Calu3 (cell line): ENCODE measurements at regions not wholly inside any gene's neighbourhood (a gene's known extent, or its start where the extent isn't known, plus 50 kb on each side); places are given as distances from the start of the nearest gene placed in this dataset.

ENCODE experiments used
- BruUV-seq: library from RNA; stranded (reverse); fragments of 400-500 nt; replicated peaks from 2 replicates; lab custom pipeline; 2021; lab: Mats Ljungman, UMichigan
- CTCF ChIA-PET: fragments of 300-600 bp; sonication (Branson Sonifier 250); formaldehyde crosslinking; loops from one replicate; lab custom pipeline; 2022; ENCODE audit warnings: antibody characterized with exemption; lab: Charles Lee
- DNase-seq: peaks from one replicate; pipeline ENCODE4 v3.0.0; 2022
- H3K27ac Mint-ChIP-seq: one replicate; pipeline ENCODE4 v1.8.0; 2022; ENCODE audit warnings: mixed read lengths; ENCODE audit not compliant: unreplicated experiment
- H3K27me3 Mint-ChIP-seq: one replicate; pipeline ENCODE4 v1.8.0; 2022; ENCODE audit warnings: mixed read lengths; ENCODE audit not compliant: unreplicated experiment
- H3K36me3 Mint-ChIP-seq: one replicate; pipeline ENCODE4 v1.8.0; 2022; ENCODE audit warnings: mild to moderate bottlenecking, moderate library complexity, mixed read lengths; ENCODE audit not compliant: insufficient read depth, unreplicated experiment
- H3K4me1 Mint-ChIP-seq: one replicate; pipeline ENCODE4 v1.8.0; 2022; ENCODE audit warnings: mild to moderate bottlenecking, low read depth, mixed read lengths; ENCODE audit not compliant: unreplicated experiment
- H3K4me3 Mint-ChIP-seq: one replicate; pipeline ENCODE4 v1.8.0; 2022; ENCODE audit warnings: mild to moderate bottlenecking, low read depth, moderate library complexity, mixed read lengths; ENCODE audit not compliant: unreplicated experiment
- H3K9me3 Mint-ChIP-seq: one replicate; pipeline ENCODE4 v1.8.0; 2022; ENCODE audit warnings: low read depth, mixed read lengths; ENCODE audit not compliant: unreplicated experiment
- intact Hi-C: fragments of 100-400 bp; cut with micrococcal nuclease; formaldehyde crosslinking; loops from one replicate; pipeline ENCODE4 v1.10.0; 2022; ENCODE audit not compliant: unreplicated experiment
- TF ChIP-seq, protein P1 (sequence below): fragments of 200-600 bp; IDR thresholded peaks from one replicate; pipeline ENCODE4 v1.8.0; 2022; ENCODE audit warnings: antibody characterized with exemption; ENCODE audit not compliant: unreplicated experiment

GRCh38 chr2:138137949-138138348 is 173.7 kb downstream of the HNMT start:
- intact Hi-C loops = no loop called here
- TF ChIP-seq, protein P1, sequence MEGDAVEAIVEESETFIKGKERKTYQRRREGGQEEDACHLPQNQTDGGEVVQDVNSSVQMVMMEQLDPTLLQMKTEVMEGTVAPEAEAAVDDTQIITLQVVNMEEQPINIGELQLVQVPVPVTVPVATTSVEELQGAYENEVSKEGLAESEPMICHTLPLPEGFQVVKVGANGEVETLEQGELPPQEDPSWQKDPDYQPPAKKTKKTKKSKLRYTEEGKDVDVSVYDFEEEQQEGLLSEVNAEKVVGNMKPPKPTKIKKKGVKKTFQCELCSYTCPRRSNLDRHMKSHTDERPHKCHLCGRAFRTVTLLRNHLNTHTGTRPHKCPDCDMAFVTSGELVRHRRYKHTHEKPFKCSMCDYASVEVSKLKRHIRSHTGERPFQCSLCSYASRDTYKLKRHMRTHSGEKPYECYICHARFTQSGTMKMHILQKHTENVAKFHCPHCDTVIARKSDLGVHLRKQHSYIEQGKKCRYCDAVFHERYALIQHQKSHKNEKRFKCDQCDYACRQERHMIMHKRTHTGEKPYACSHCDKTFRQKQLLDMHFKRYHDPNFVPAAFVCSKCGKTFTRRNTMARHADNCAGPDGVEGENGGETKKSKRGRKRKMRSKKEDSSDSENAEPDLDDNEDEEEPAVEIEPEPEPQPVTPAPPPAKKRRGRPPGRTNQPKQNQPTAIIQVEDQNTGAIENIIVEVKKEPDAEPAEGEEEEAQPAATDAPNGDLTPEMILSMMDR = no peak
- no peaks in the 10 kb centered on the region for H3K9me3 Mint-ChIP-seq
- no peaks in the 10 kb centered on the region for H3K36me3 Mint-ChIP-seq
- CTCF ChIA-PET = no interaction called here
- DNase-seq = no peak
- no TSS peak for BruUV-seq
- no peak overlapping the region for H3K27ac Mint-ChIP-seq
- H3K27me3 Mint-ChIP-seq = no peaks in the 10 kb centered on the region
- H3K4me1 Mint-ChIP-seq = no peaks in the 10 kb centered on the region
- no peak overlapping the region for H3K4me3 Mint-ChIP-seq

DNA sequence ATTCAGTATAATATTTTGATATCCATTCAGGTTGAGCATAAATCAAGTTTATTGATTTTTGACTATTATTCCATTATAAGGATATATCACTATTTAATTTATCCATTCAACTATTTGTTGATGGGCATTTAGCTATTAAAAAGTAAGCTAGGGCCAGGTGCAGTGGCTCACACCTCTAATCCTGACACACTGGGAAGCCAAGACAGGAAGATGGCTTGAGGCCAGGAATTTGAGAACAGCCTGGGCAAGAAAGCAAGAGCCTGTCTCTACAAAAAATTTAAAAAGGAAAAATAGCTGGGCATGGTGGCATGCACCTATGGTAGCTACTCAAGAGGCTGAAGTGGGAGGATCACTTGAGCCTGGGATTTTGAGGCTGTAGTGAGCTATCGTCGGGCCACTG is 183.5 kb downstream of the HNMT start:
- CTCF ChIA-PET = no interaction called here
- Mint-ChIP-seq H3K27ac (no peak overlapping the region), H3K36me3 (no peaks in the 10 kb centered on the region), H3K27me3 (no peaks in the 10 kb centered on the region), H3K4me1 (no peaks in the 10 kb centered on the region), H3K4me3 (no peak overlapping the region), H3K9me3 (no peaks in the 10 kb centered on the region)
- no TSS peak for BruUV-seq
- intact Hi-C loops = no loop called here
- no peak for DNase-seq
- TF ChIP-seq, protein P1 = no peak

- H3K27me3 Mint-ChIP-seq = no peaks in the 10 kb centered on the region
- CTCF ChIA-PET = no interaction called here
- no peaks in the 10 kb centered on the region for H3K9me3 Mint-ChIP-seq
- no peaks in the 10 kb centered on the region for H3K4me1 Mint-ChIP-seq
- H3K27ac Mint-ChIP-seq = no peak overlapping the region
- intact Hi-C loops = no loop called here
- H3K4me3 Mint-ChIP-seq = no peak overlapping the region
- TF ChIP-seq, protein P1 = no peak
- no TSS peak for BruUV-seq
- no peaks in the 10 kb centered on the region for H3K36me3 Mint-ChIP-seq
- no peak for DNase-seq
Measured at GRCh38 chr2:138155304-138155703, 191.0 kb downstream of the HNMT start.

DNA sequence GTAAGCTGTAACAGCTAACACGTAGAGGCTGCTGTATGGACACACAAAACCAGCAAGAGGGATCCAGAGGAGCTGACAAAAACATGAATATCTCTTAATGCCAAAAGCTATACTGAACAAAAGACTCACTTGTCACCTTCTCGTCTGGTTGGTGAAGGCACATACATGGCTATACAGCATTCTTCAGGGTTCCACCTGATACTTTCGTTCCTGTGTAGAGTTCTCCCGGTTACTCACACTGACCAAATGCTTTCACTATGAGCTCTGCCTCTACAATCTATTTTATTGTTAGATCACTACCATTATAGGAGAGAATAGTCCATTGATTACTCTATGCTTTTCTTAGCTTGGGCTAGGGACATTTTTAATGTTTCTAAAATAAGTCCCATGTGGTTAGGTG is 193.1 kb downstream of the HNMT start:
- TF ChIP-seq, protein P1 = no peak
- Mint-ChIP-seq H3K27me3 (no peaks in the 10 kb centered on the region), H3K4me3 (no peak overlapping the region), H3K36me3 (no peaks in the 10 kb centered on the region), H3K9me3 (no peaks in the 10 kb centered on the region), H3K4me1 (no peaks in the 10 kb centered on the region), H3K27ac (no peak overlapping the region)
- no peak for DNase-seq
- CTCF ChIA-PET = no interaction called here
- intact Hi-C loops = no loop called here
- no TSS peak for BruUV-seq
